Glutamatergic neuron (in vitro differentiated cells): ENCODE measurements at regions not wholly inside any gene's neighbourhood (a gene's known extent, or its start where the extent isn't known, plus 50 kb on each side); places are given as distances from the start of the nearest gene placed in this dataset.

Source experiments
- DNase-seq: peaks from one replicate; pipeline ENCODE4 v3.0.0; 2022
- H3K27ac Mint-ChIP-seq: one replicate; pipeline ENCODE4 v1.8.0; 2020; ENCODE audit warnings: mild to moderate bottlenecking, mixed read lengths, inconsistent platforms; ENCODE audit not compliant: unreplicated experiment
- H3K27me3 Mint-ChIP-seq: one replicate; pipeline ENCODE4 v1.8.0; 2020; ENCODE audit warnings: mild to moderate bottlenecking, moderate library complexity, mixed read lengths, inconsistent platforms; ENCODE audit not compliant: unreplicated experiment
- H3K36me3 Mint-ChIP-seq: one replicate; pipeline ENCODE4 v1.8.0; 2020; ENCODE audit warnings: mild to moderate bottlenecking, mixed read lengths, inconsistent platforms; ENCODE audit not compliant: unreplicated experiment
- H3K4me1 Mint-ChIP-seq: one replicate; pipeline ENCODE4 v1.8.0; 2020; ENCODE audit warnings: mild to moderate bottlenecking, low read depth, mixed read lengths, inconsistent platforms; ENCODE audit not compliant: unreplicated experiment
- H3K4me3 Mint-ChIP-seq: one replicate; pipeline ENCODE4 v1.8.0; 2020; ENCODE audit warnings: mild to moderate bottlenecking, mixed read lengths, inconsistent platforms; ENCODE audit not compliant: unreplicated experiment
- H3K9me3 Mint-ChIP-seq: one replicate; pipeline ENCODE4 v1.8.0; 2020; ENCODE audit warnings: mild to moderate bottlenecking, moderate library complexity, mixed read lengths, inconsistent platforms; ENCODE audit not compliant: unreplicated experiment
- TF ChIP-seq, protein P1 (sequence below): fragments of 200-600 bp; sonication (generic); IDR thresholded peaks from one replicate; pipeline ENCODE4 v1.5.0; 2021; ENCODE audit not compliant: partially characterized antibody, unreplicated experiment

DNA sequence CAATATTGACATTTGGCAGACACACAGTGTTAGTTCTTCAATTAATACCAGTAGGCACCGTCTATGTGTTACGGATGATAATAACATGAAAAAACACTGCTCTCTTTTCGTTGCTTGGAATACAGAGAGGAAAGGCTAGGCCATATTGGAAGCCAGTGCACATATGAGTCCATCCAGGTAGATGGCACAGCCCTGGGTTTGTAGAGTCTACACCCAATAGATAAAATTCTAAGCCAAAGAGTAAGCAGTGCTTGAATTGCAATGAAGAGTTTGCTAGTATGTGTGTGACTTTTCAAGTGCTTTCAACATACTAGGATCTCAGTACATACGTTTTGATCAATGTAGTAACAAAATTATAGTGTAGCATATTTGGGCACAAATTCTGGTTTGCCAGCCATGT, 243.3 kb upstream of the AVPR1A start:
- TF ChIP-seq, protein P1, sequence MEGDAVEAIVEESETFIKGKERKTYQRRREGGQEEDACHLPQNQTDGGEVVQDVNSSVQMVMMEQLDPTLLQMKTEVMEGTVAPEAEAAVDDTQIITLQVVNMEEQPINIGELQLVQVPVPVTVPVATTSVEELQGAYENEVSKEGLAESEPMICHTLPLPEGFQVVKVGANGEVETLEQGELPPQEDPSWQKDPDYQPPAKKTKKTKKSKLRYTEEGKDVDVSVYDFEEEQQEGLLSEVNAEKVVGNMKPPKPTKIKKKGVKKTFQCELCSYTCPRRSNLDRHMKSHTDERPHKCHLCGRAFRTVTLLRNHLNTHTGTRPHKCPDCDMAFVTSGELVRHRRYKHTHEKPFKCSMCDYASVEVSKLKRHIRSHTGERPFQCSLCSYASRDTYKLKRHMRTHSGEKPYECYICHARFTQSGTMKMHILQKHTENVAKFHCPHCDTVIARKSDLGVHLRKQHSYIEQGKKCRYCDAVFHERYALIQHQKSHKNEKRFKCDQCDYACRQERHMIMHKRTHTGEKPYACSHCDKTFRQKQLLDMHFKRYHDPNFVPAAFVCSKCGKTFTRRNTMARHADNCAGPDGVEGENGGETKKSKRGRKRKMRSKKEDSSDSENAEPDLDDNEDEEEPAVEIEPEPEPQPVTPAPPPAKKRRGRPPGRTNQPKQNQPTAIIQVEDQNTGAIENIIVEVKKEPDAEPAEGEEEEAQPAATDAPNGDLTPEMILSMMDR = no peak
- Mint-ChIP-seq H3K27me3 (peaks cover 2% of the 10 kb centered on the region), H3K27ac (no peak overlapping the region), H3K36me3 (no peaks in the 10 kb centered on the region), H3K4me1 (peaks cover 4% of the 10 kb centered on the region), H3K4me3 (no peak overlapping the region), H3K9me3 (peaks cover 5% of the 10 kb centered on the region)
- no peak for DNase-seq

DNA sequence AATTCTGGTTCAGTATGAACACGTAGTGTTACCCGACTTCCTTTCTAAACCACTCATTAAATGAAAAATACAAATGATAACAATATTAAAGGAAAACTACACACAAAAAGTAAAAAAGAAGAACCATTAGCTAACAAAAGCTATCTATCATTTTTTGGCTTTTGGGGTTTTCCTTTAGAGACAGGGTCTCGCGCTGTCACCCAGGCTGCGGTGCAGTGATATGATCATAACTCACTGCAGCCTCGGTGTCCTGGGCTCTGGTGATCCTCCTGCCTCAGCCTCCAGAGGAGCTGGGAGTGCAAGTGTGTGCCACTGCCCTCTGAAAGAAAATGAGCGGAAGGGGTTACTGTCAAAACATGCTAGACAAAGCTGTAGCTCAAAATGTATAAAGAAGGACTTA, 238.2 kb upstream of the AVPR1A start:
- no peaks in the 10 kb centered on the region for H3K36me3 Mint-ChIP-seq
- TF ChIP-seq, protein P1 = no peak
- H3K9me3 Mint-ChIP-seq = peaks cover 1% of the 10 kb centered on the region
- H3K4me1 Mint-ChIP-seq = peaks cover 4% of the 10 kb centered on the region
- peaks cover 2% of the 10 kb centered on the region for H3K27me3 Mint-ChIP-seq
- DNase-seq = no peak
- no peak overlapping the region for H3K27ac Mint-ChIP-seq
- H3K4me3 Mint-ChIP-seq = no peak overlapping the region

DNA sequence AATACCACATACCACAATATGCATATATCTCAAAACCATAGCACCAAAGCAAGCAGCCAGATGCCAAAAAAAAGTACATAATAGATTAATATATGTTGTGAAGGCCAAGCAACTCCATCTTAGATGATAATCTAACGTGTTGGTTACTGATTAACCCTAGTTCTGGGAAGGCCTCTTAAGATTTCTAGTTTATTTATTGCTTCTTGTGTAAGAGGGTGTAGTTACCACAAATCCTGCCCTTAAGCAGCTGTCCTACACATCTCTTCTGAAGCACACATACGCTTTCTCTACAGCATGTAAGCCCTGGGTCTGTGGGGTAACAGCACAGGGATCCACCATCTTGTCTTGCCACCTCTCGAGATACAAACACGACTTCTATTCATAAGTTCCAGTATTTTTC, 236.8 kb upstream of the AVPR1A start:
- DNase-seq = no peak
- Mint-ChIP-seq H3K27me3 (peaks cover 2% of the 10 kb centered on the region), H3K36me3 (no peaks in the 10 kb centered on the region), H3K4me1 (peaks cover 4% of the 10 kb centered on the region), H3K27ac (no peak overlapping the region), H3K4me3 (no peak overlapping the region), H3K9me3 (no peaks in the 10 kb centered on the region)
- TF ChIP-seq, protein P1 = no peak

DNA sequence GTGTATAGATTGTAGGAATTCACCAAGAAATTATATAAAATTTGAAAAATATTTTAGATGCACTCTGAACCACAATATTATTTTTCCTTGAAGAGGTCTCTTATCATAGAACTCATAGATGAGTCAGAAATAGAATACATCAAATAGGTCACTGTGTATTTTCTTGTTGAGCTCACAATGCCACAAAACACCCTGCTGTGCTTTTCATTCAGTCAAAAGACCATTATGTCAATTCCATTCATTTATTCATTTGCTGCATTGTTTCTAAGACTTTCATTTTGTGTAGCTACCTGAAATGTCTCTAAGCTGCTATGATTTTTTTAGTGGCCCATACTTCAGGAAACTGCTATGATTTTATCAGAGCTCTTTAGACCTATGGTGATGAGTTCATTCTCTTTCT, 231.9 kb upstream of the AVPR1A start:
- no peaks in the 10 kb centered on the region for H3K4me1 Mint-ChIP-seq
- H3K9me3 Mint-ChIP-seq = peaks cover 2% of the 10 kb centered on the region
- no peak for DNase-seq
- H3K4me3 Mint-ChIP-seq = no peak overlapping the region
- no peaks in the 10 kb centered on the region for H3K36me3 Mint-ChIP-seq
- H3K27ac Mint-ChIP-seq = no peak overlapping the region
- TF ChIP-seq, protein P1 = no peak
- no peaks in the 10 kb centered on the region for H3K27me3 Mint-ChIP-seq

DNA sequence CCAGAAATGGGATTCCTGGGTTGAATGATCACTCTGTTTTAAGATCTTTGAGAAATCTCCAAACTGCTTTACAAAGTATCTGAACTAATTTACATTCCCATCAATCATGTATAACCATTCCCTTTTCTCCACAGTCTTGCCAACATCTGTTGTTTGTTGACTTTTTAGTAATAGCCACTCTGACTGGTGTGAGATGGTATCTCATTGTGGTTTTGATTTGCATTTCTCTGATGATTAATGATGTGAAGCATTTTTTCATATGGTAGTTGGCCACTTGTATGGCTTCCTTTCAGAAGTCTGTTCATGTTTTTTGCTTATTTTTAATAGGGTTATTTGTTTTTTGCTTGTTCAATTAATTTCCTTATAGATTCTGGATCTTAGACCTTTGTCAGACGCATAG, 211.8 kb upstream of the AVPR1A start:
- Mint-ChIP-seq H3K4me3 (no peak overlapping the region), H3K27ac (no peak overlapping the region), H3K9me3 (no peaks in the 10 kb centered on the region), H3K4me1 (no peaks in the 10 kb centered on the region), H3K27me3 (peaks cover 3% of the 10 kb centered on the region), H3K36me3 (no peaks in the 10 kb centered on the region)
- DNase-seq = no peak
- TF ChIP-seq, protein P1 = no peak
